ENCODE measurements at regions not wholly inside any gene's neighbourhood (a gene's known extent, or its start where the extent isn't known, plus 50 kb on each side); places are given as distances from the start of the nearest gene placed in this dataset.

- intact Hi-C loops (cut with DNase I): no loop called here
- DNase-seq (ENCODE audit: extremely low spot score): no peak
- Histone ChIP-seq H3K27me3 (no peaks in the 10 kb centered on the region), H3K4me3 (no peak overlapping the region), H3K27ac (replicated peaks in 1 of 4) (no peak overlapping the region), H3K36me3 (no peaks in the 10 kb centered on the region), H3K9me3 (peaks cover 0 to 7% (median 0%) of the 10 kb centered on the region in 4 donors), H3K4me1 (no peaks in the 10 kb centered on the region)
- WGBS: 92% methylated on average over 1 of the region's 1 CpG
- TF ChIP-seq EP300 (IDR thresholded peaks at IDR 0.05) (no peak), CTCF (IDR thresholded peaks at IDR 0.05) (no peak), POLR2AphosphoS5 (IDR thresholded peaks at IDR 0.05) (no peak), POLR2A (IDR thresholded peaks at IDR 0.05; ENCODE audit: low read depth) (no peak)
Measured at GRCh38 chr10:80870282-80870681, 332.6 kb downstream of the SH2D4B start.

- TF ChIP-seq EP300 (IDR thresholded peaks at IDR 0.05) (no peak), POLR2AphosphoS5 (IDR thresholded peaks at IDR 0.05) (no peak), CTCF (IDR thresholded peaks at IDR 0.05) (no peak), POLR2A (IDR thresholded peaks at IDR 0.05; ENCODE audit: low read depth) (no peak)
- Histone ChIP-seq H3K4me1 (no peaks in the 10 kb centered on the region), H3K9me3 (peaks cover 0 to 7% (median 0%) of the 10 kb centered on the region in 4 donors), H3K4me3 (no peak overlapping the region), H3K36me3 (no peaks in the 10 kb centered on the region), H3K27ac (replicated peaks in 1 of 4) (no peak overlapping the region), H3K27me3 (no peaks in the 10 kb centered on the region)
- DNase-seq (ENCODE audit: extremely low spot score): no peak
- intact Hi-C loops (cut with DNase I): no loop called here
Measured at GRCh38 chr10:80871083-80871482, 333.4 kb downstream of the SH2D4B start.

GRCh38 chr10:80878330-80878729, 340.6 kb downstream of the SH2D4B start:
- Histone ChIP-seq H3K4me1 (no peaks in the 10 kb centered on the region), H3K9me3 (peaks cover 0 to 9% (median 2%) of the 10 kb centered on the region in 4 donors), H3K4me3 (no peak overlapping the region), H3K27ac (replicated peaks in 1 of 4) (no peak overlapping the region), H3K36me3 (no peaks in the 10 kb centered on the region), H3K27me3 (no peaks in the 10 kb centered on the region)
- WGBS: 82% methylated on average over 1 of the region's 1 CpG
- intact Hi-C loops (cut with DNase I): no loop called here
- no peak for TF ChIP-seq EP300 (IDR thresholded peaks at IDR 0.05)
- no peak for TF ChIP-seq CTCF (IDR thresholded peaks at IDR 0.05)
- no peak for TF ChIP-seq POLR2AphosphoS5 (IDR thresholded peaks at IDR 0.05)
- no peak for TF ChIP-seq POLR2A (IDR thresholded peaks at IDR 0.05; ENCODE audit: low read depth)
- DNase-seq (ENCODE audit: extremely low spot score): no peak

- intact Hi-C loops (cut with DNase I): no loop called here
Measured at GRCh38 chr10:80890146-80890545, 352.4 kb downstream of the SH2D4B start.

More at GRCh38 chr10:80890146-80890545, 352.4 kb downstream of the SH2D4B start:
- WGBS: 79% methylated on average over 1 of the region's 1 CpG
- Histone ChIP-seq H3K4me3 (no peak overlapping the region), H3K27ac (replicated peaks in 1 of 4) (no peak overlapping the region), H3K36me3 (no peaks in the 10 kb centered on the region), H3K27me3 (peaks cover 0 to 6% (median 0%) of the 10 kb centered on the region in 4 donors), H3K4me1 (no peaks in the 10 kb centered on the region), H3K9me3 (no peaks in the 10 kb centered on the region)
- no peak for TF ChIP-seq POLR2AphosphoS5 (IDR thresholded peaks at IDR 0.05)
- no peak for TF ChIP-seq CTCF (IDR thresholded peaks at IDR 0.05)
- no peak for TF ChIP-seq POLR2A (IDR thresholded peaks at IDR 0.05; ENCODE audit: low read depth)
- no peak for TF ChIP-seq EP300 (IDR thresholded peaks at IDR 0.05)
- DNase-seq (ENCODE audit: extremely low spot score): no peak

Data from esophagus muscularis mucosa (tissue), 4 donors.